ENCODE measurements at regions not wholly inside any gene's neighbourhood (a gene's known extent, or its start where the extent isn't known, plus 50 kb on each side); places are given as distances from the start of the nearest gene placed in this dataset.
A peak's percentile ranks its signal among the peaks of the same experiment; 100 is the strongest.

DNA sequence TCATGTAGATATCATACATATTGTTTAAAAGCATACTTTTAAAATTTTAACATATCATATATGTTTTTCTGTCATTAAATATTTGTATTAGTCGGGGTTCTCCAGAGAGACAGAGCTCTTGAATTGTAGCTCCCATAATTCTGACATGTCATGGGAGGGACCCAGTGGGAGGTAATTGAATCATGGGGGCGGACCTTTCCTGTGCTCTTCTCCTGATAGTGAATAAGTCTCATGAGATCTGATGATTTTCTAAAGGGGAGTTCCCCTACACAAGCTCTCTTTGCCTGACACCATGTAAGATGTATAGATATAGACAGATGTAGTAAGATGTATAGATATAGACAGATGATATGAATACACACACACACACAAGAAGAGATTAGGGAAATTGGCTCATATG is 161.2 kb upstream of the ABI3BP start:
- H3K4me1 ChIP-seq, result no peaks in the 10 kb centered on the region
- H3K4me2 ChIP-seq, result no peak overlapping the region
- no peaks in the 10 kb centered on the region for H3K27me3 ChIP-seq
- TF ChIP-seq EZH2 (IDR thresholded peaks at IDR 0.05) (no peak), EZH2phosphoT487 (IDR thresholded peaks at IDR 0.05) (no peak)
- TF ChIP-seq, protein P1, sequence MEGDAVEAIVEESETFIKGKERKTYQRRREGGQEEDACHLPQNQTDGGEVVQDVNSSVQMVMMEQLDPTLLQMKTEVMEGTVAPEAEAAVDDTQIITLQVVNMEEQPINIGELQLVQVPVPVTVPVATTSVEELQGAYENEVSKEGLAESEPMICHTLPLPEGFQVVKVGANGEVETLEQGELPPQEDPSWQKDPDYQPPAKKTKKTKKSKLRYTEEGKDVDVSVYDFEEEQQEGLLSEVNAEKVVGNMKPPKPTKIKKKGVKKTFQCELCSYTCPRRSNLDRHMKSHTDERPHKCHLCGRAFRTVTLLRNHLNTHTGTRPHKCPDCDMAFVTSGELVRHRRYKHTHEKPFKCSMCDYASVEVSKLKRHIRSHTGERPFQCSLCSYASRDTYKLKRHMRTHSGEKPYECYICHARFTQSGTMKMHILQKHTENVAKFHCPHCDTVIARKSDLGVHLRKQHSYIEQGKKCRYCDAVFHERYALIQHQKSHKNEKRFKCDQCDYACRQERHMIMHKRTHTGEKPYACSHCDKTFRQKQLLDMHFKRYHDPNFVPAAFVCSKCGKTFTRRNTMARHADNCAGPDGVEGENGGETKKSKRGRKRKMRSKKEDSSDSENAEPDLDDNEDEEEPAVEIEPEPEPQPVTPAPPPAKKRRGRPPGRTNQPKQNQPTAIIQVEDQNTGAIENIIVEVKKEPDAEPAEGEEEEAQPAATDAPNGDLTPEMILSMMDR (IDR thresholded peaks at IDR 0.05), result no peak
- H3K79me2 ChIP-seq (ENCODE audit: low read depth), result no peaks in the 10 kb centered on the region
- no peak overlapping the region for H3K4me3 Mint-ChIP-seq
- H3K4me3 ChIP-seq, result no peak overlapping the region
- no peaks in the 10 kb centered on the region for H3K36me3 Mint-ChIP-seq
- no peaks in the 10 kb centered on the region for H4K20me1 ChIP-seq (ENCODE audit: low read depth)
- no peaks in the 10 kb centered on the region for H3F3A ChIP-seq (ENCODE audit: low read depth)
- H3K27me3 Mint-ChIP-seq (ENCODE audit: insufficient read depth, low read depth), result peaks cover 2% of the 10 kb centered on the region
- no peaks in the 10 kb centered on the region for H3K4me1 Mint-ChIP-seq
- H3K36me3 ChIP-seq, result no peaks in the 10 kb centered on the region
- H3K9me3 ChIP-seq (ENCODE audit: low read depth), result no peaks in the 10 kb centered on the region
- H3K9ac ChIP-seq, result no peak overlapping the region
- no peak for DNase-seq (ENCODE audit: low spot score)
- H3K27ac ChIP-seq, result no peak overlapping the region
- no peaks in the 10 kb centered on the region for H3K9me3 Mint-ChIP-seq
- no peak overlapping the region for H3K27ac Mint-ChIP-seq
- no peak overlapping the region for H2AFZ ChIP-seq (replicated peaks)

DNA sequence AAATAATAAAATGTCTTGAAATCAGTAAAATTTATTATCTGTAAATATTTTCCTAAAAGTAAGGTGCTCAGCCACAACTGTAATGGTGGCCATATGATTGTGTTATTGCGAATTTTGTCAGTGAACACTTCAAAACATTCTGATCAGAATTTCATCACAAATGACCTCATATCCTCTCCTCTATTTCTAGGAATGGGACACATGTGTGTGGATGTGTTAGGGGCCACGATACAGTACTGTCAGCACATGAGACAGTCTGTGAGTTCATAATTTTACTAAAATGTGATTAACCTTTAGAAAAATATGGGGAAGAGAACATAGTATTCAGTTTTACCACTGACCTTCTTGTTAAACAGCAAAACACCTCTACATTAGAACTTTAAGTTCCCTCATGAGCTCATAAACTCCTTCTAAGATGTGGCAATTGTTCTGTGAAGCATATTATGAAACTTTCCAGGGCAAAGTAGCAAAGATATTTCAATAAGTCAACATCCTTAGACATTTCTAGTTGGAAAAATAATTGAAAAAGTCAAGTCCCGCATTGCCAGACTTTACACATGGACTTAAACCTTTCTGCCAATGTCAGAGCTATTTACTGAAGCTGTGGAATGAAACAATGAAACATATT is 158.2 kb upstream of the ABI3BP start:
- Mint-ChIP-seq H3K36me3 (no peaks in the 10 kb centered on the region), H3K27me3 (ENCODE audit: insufficient read depth, low read depth) (peaks cover 2% of the 10 kb centered on the region), H3K4me1 (no peaks in the 10 kb centered on the region), H3K9me3 (no peaks in the 10 kb centered on the region), H3K4me3 (no peak overlapping the region), H3K27ac (no peak overlapping the region)
- Histone ChIP-seq H3K9ac (no peak overlapping the region), H3K27me3 (no peaks in the 10 kb centered on the region), H3K4me1 (no peaks in the 10 kb centered on the region), H3F3A (ENCODE audit: low read depth) (no peaks in the 10 kb centered on the region), H3K36me3 (no peaks in the 10 kb centered on the region), H3K79me2 (ENCODE audit: low read depth) (no peaks in the 10 kb centered on the region), H4K20me1 (ENCODE audit: low read depth) (no peaks in the 10 kb centered on the region), H3K9me3 (ENCODE audit: low read depth) (no peaks in the 10 kb centered on the region), H2AFZ (replicated peaks) (no peak overlapping the region), H3K4me3 (no peak overlapping the region), H3K4me2 (no peak overlapping the region), H3K27ac (no peak overlapping the region)
- TF ChIP-seq, protein P1 (IDR thresholded peaks at IDR 0.05), result no peak
- no peak for TF ChIP-seq EZH2 (IDR thresholded peaks at IDR 0.05)
- DNase-seq (ENCODE audit: low spot score), result no peak

DNA sequence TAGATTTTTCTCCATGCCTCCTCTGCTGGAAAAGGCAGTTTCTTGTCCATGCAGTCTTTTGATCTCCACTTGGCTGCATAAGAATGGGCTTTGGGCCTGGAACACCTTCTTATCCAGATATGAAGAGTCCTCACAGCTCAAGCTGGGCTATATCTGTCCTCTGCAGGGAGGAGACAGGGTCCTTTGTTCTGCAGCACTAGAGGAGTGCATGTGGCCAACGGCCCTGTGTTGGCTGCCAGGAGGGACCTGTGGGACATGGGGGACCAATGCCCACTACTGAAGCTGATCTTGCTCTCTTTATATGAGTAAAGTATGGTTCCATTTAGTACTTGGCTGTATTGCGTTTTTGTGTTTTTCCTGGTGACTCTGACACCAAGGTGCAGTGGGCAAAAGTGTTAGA is 157.3 kb upstream of the ABI3BP start:
- Histone ChIP-seq H4K20me1 (ENCODE audit: low read depth) (no peaks in the 10 kb centered on the region), H3K4me3 (no peak overlapping the region), H3K36me3 (no peaks in the 10 kb centered on the region), H3K9me3 (ENCODE audit: low read depth) (no peaks in the 10 kb centered on the region), H3K79me2 (ENCODE audit: low read depth) (no peaks in the 10 kb centered on the region), H3F3A (ENCODE audit: low read depth) (no peaks in the 10 kb centered on the region), H3K4me2 (no peak overlapping the region), H3K4me1 (no peaks in the 10 kb centered on the region), H3K27ac (no peak overlapping the region), H3K27me3 (no peaks in the 10 kb centered on the region), H2AFZ (replicated peaks) (peak overlapping the region; percentile 26), H3K9ac (no peak overlapping the region)
- no peaks in the 10 kb centered on the region for H3K9me3 Mint-ChIP-seq
- no peak for TF ChIP-seq EZH2phosphoT487 (IDR thresholded peaks at IDR 0.05)
- TF ChIP-seq EZH2 (IDR thresholded peaks at IDR 0.05), result no peak
- TF ChIP-seq, protein P1 (IDR thresholded peaks at IDR 0.05), result no peak
- no peak overlapping the region for H3K4me3 Mint-ChIP-seq
- no peaks in the 10 kb centered on the region for H3K4me1 Mint-ChIP-seq
- no peaks in the 10 kb centered on the region for H3K36me3 Mint-ChIP-seq
- no peak for DNase-seq (ENCODE audit: low spot score)
- H3K27ac Mint-ChIP-seq, result no peak overlapping the region
- H3K27me3 Mint-ChIP-seq (ENCODE audit: insufficient read depth, low read depth), result peaks cover 2% of the 10 kb centered on the region

All from neural progenitor cell (in vitro differentiated cells).